Gastrocnemius medialis (tissue), 4 donors: ENCODE measurements at regions not wholly inside any gene's neighbourhood (a gene's known extent, or its start where the extent isn't known, plus 50 kb on each side); places are given as distances from the start of the nearest gene placed in this dataset.

Experiments
- CTCF ChIP-seq, 5 experiments: fragments of 450-650 bp in 3 of 5; fragments of 200-600 bp in 2 of 5; sonication (generic) in 2 of 5; IDR thresholded peaks in 4 of 5; conservative IDR thresholded peaks in 1 of 5; 1 replicate in 4 of 5; 2 replicates in 1 of 5; pipeline ENCODE4 v1.5.1; 2016 to 2019; ENCODE audit warnings: antibody characterized with exemption in 5 of 5, mild to moderate bottlenecking in 3 of 5, moderate library complexity in 3 of 5
- POLR2A ChIP-seq, 2 donors: fragments of 450-650 bp; IDR thresholded peaks; one replicate each; pipeline ENCODE4 v1.6.1; 2017; ENCODE audit warnings: antibody characterized with exemption in 2 of 2, mild to moderate bottlenecking in 2 of 2, moderate library complexity in 2 of 2

- TF ChIP-seq POLR2A (IDR thresholded peaks at IDR 0.05) = no peak
- no peak for TF ChIP-seq CTCF (IDR thresholded peaks at IDR 0.05 in 4 of 5, conservative IDR thresholded peaks at IDR 0.05 in 1 of 5)
Observed at GRCh38 chr16:51057969-51058337, 93.1 kb downstream of the SALL1 start.
